PC-9 (cell line): ENCODE measurements at regions not wholly inside any gene's neighbourhood (a gene's known extent, or its start where the extent isn't known, plus 50 kb on each side); places are given as distances from the start of the nearest gene placed in this dataset.

Source experiments
- CTCF ChIP-seq: fragments of 200-600 bp; sonication (generic); conservative IDR thresholded peaks from 2 replicates; pipeline ENCODE4 v1.6.1; 2017; ENCODE audit warnings: mixed run types, antibody characterized with exemption, mild to moderate bottlenecking, moderate library complexity
- EZH2 ChIP-seq: fragments of 200-600 bp; sonication (generic); IDR thresholded peaks from 2 replicates; pipeline ENCODE4 v1.8.0; 2017; ENCODE audit warnings: antibody characterized with exemption, low read depth

DNA sequence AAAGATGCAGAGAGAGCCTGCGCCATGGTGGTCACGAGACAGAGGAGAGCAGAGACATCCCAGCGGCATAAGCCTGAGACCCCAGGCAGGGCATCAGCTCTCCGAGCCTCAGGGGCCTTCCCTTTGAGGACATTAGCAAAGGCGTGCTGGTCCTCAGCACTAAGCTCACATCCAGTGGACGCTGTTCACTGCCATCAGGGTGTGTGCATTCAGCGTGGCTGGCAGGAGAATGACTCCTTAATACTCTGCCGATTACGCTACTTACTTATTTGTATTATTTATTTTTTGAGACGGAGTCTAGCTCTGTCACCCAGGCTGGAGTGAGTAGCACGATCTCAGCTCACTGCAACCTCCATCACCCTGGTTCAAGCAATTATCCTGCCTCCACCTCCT lies 290.2 kb downstream of the KLF6 start:
- TF ChIP-seq CTCF (no peak), EZH2 (no peak)
